T-helper 2 cell (primary cell): ENCODE measurements at regions not wholly inside any gene's neighbourhood (a gene's known extent, or its start where the extent isn't known, plus 50 kb on each side); places are given as distances from the start of the nearest gene placed in this dataset.

Experiments
- DNase-seq, 5 experiments: peaks; one replicate each; pipeline versions ENCODE4 v3.0.0 to v3.0.0-alpha.2; 2012 to 2022

GRCh38 chr3:76645724-76646123 lies 394.2 kb upstream of the ROBO2 start:
- no peak for DNase-seq

GRCh38 chr3:76646921-76647562 lies 392.9 kb upstream of the ROBO2 start:
- DNase-seq: no peak

- no peak for DNase-seq
Measured at GRCh38 chr3:76651784-76652183, 388.1 kb upstream of the ROBO2 start.

GRCh38 chr3:76652524-76652923 lies 387.4 kb upstream of the ROBO2 start:
- no peak for DNase-seq

GRCh38 chr3:76653640-76654251 lies 386.2 kb upstream of the ROBO2 start:
- DNase-seq: no peak

- DNase-seq: no peak
Measured at GRCh38 chr3:76656531-76657070, 383.3 kb upstream of the ROBO2 start.

- DNase-seq: no peak
Measured at GRCh38 chr3:76657909-76658308, 382.0 kb upstream of the ROBO2 start.

GRCh38 chr3:76661527-76662250 lies 378.2 kb upstream of the ROBO2 start:
- DNase-seq: no peak

GRCh38 chr3:76664816-76665215 lies 375.1 kb upstream of the ROBO2 start:
- no peak for DNase-seq

GRCh38 chr3:76668653-76669052 lies 371.2 kb upstream of the ROBO2 start:
- no peak for DNase-seq

GRCh38 chr3:76669322-76669721 lies 370.6 kb upstream of the ROBO2 start:
- no peak for DNase-seq

- no peak for DNase-seq
Measured at GRCh38 chr3:76673171-76673570, 366.7 kb upstream of the ROBO2 start.

GRCh38 chr3:76679541-76679940 lies 360.4 kb upstream of the ROBO2 start:
- DNase-seq: no peak

GRCh38 chr3:76683256-76683655 lies 356.6 kb upstream of the ROBO2 start:
- DNase-seq: no peak

GRCh38 chr3:76684946-76685345 lies 355.0 kb upstream of the ROBO2 start:
- no peak for DNase-seq

GRCh38 chr3:76685858-76686257 lies 354.0 kb upstream of the ROBO2 start:
- no peak for DNase-seq

- DNase-seq: no peak
Measured at GRCh38 chr3:76687019-76687418, 352.9 kb upstream of the ROBO2 start.

GRCh38 chr3:76694063-76694462 lies 345.8 kb upstream of the ROBO2 start:
- no peak for DNase-seq

- DNase-seq: no peak
Measured at GRCh38 chr3:76698136-76698706, 341.7 kb upstream of the ROBO2 start.

- no peak for DNase-seq
Measured at GRCh38 chr3:76699846-76700245, 340.1 kb upstream of the ROBO2 start.

- DNase-seq: no peak
Measured at GRCh38 chr3:76700323-76700722, 339.6 kb upstream of the ROBO2 start.

- no peak for DNase-seq
Measured at GRCh38 chr3:76702676-76703075, 337.2 kb upstream of the ROBO2 start.

GRCh38 chr3:76715426-76715825 lies 324.5 kb upstream of the ROBO2 start:
- no peak for DNase-seq

GRCh38 chr3:76723366-76723765 lies 316.5 kb upstream of the ROBO2 start:
- no peak for DNase-seq
